ENCODE measurements at regions not wholly inside any gene's neighbourhood (a gene's known extent, or its start where the extent isn't known, plus 50 kb on each side); places are given as distances from the start of the nearest gene placed in this dataset.

DNA sequence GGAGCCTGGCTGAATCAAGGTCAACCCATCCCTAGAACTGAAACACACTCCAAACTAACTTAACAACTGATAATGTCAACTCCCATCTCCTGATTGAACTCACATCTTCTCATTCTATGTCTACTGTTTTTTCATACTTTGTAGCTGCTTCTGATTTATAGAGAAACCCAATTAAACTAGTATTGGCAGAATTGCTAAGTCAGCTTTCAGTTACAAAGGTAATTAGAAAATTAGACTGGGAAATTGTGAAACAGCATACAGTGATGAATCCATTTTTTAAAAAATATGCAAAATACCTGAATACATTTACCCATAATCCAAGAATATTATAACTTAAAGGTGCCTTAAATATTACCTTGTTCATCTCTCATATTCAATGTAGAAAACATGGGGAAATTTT lies 535.2 kb upstream of the CLINT1 start:
- Mint-ChIP-seq H3K27me3 (no peaks in the 10 kb centered on the region), H3K27ac (no peak overlapping the region), H3K36me3 (ENCODE audit: low read depth) (no peaks in the 10 kb centered on the region), H3K4me3 (no peak overlapping the region), H3K4me1 (ENCODE audit: low read depth) (peaks cover 9% of the 10 kb centered on the region), H3K9me3 (no peaks in the 10 kb centered on the region)

DNA sequence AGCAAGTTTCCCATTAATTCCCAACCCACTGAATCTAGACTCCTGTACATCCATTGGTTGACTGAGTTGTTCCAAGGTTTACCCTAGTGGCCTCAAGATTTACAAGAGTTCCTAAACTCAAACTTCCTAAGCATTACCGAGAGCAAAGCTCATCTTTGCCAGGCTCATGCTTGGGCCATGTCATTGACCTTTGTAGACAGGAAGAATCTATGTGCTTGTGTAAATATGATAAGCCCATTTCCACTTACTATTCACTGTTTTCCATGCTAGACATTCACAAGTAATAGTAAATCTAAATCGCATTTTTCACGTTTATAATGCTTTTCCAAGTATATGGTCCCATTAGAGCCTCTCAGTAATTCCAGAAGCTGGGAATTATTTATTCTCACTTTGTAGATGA lies 534.5 kb upstream of the CLINT1 start:
- Mint-ChIP-seq H3K27me3 (no peaks in the 10 kb centered on the region), H3K4me1 (ENCODE audit: low read depth) (peaks cover 9% of the 10 kb centered on the region), H3K36me3 (ENCODE audit: low read depth) (no peaks in the 10 kb centered on the region), H3K4me3 (no peak overlapping the region), H3K27ac (no peak overlapping the region), H3K9me3 (no peaks in the 10 kb centered on the region)

- Mint-ChIP-seq H3K27me3 (no peaks in the 10 kb centered on the region), H3K9me3 (no peaks in the 10 kb centered on the region), H3K4me3 (no peak overlapping the region), H3K4me1 (ENCODE audit: low read depth) (peaks cover 3% of the 10 kb centered on the region), H3K27ac (no peak overlapping the region), H3K36me3 (ENCODE audit: low read depth) (no peaks in the 10 kb centered on the region)
These were observed 533.8 kb upstream of the CLINT1 start for GRCh38 chr5:158392753-158393152.

- Mint-ChIP-seq H3K36me3 (ENCODE audit: low read depth) (no peaks in the 10 kb centered on the region), H3K4me3 (no peak overlapping the region), H3K27me3 (no peaks in the 10 kb centered on the region), H3K9me3 (peaks cover 4% of the 10 kb centered on the region), H3K27ac (no peak overlapping the region), H3K4me1 (ENCODE audit: low read depth) (peaks cover 3% of the 10 kb centered on the region)
These were observed 531.6 kb upstream of the CLINT1 start for GRCh38 chr5:158390577-158390976.

GRCh38 chr5:158389786-158390185 lies 530.8 kb upstream of the CLINT1 start:
- no peak overlapping the region for H3K4me3 Mint-ChIP-seq
- no peaks in the 10 kb centered on the region for H3K36me3 Mint-ChIP-seq (ENCODE audit: low read depth)
- H3K9me3 Mint-ChIP-seq: peaks cover 4% of the 10 kb centered on the region
- no peak overlapping the region for H3K27ac Mint-ChIP-seq
- H3K4me1 Mint-ChIP-seq (ENCODE audit: low read depth): peaks cover 9% of the 10 kb centered on the region
- H3K27me3 Mint-ChIP-seq: no peaks in the 10 kb centered on the region

DNA sequence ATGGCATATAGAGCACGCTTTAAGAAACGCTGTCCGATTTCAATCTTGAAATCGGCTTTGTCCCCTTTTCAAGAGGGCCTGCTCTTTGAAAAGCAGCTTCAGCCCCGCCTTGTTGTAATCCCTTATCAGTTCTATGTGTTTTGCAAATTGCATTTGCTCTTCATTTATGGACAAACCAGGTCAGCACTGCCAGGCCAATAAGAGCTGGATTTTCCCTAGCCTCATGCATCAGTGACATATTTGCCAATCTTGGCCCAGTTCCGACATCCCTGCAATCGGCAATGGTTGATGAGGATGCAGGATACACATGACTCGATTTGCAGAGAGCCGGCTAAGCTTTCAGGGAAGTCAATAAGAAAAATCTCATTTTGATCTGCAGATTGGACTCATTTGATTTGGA lies 529.1 kb upstream of the CLINT1 start:
- Mint-ChIP-seq H3K4me3 (no peak overlapping the region), H3K36me3 (ENCODE audit: low read depth) (no peaks in the 10 kb centered on the region), H3K27me3 (no peaks in the 10 kb centered on the region)

DNA sequence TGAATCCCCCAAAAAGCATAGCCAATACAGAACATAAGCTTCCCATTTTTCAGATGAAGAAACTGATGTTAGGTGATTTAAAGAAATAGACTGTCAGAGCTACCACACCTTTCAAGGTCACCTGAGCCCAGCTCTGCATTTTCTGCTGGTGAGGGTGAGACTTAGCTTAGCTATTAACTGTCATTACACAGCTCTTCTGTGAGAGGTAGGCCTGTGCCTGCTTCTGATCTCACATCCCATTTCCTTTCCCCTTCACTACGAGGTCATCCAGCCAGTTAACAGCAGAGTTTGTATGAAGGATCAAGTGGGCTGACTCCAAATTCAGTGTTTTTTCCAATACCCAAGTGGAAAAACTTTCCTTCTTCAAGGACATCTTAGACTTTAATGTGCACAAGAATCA lies 528.6 kb upstream of the CLINT1 start:
- Mint-ChIP-seq H3K27ac (no peak overlapping the region), H3K9me3 (peaks cover 4% of the 10 kb centered on the region), H3K27me3 (no peaks in the 10 kb centered on the region), H3K36me3 (ENCODE audit: low read depth) (no peaks in the 10 kb centered on the region), H3K4me1 (ENCODE audit: low read depth) (peaks cover 14% of the 10 kb centered on the region), H3K4me3 (no peak overlapping the region)

More for the DNA sequence above, 529.1 kb upstream of the CLINT1 start:
- Mint-ChIP-seq H3K9me3 (peaks cover 4% of the 10 kb centered on the region), H3K27ac (no peak overlapping the region), H3K4me1 (ENCODE audit: low read depth) (peaks cover 14% of the 10 kb centered on the region)

DNA sequence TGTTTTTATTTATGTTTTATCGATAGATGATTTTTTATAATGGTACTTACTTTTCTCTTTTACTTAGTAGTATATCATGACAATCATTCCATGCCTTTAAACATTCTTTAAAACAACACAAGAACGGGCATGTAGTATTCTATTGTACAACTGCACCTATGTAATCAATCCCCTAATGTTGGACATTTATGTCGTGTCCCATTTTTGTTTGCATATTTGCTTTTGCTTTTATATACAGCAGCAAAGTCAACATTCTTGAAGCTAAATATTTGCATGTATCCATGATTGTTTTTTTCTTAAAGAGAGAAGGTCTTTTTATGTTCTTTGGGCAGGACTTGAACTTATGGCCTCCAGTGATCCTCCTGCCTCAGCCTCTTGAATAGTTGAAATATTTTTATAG lies 527.0 kb upstream of the CLINT1 start:
- Mint-ChIP-seq H3K4me1 (ENCODE audit: low read depth) (peaks cover 14% of the 10 kb centered on the region), H3K27me3 (peaks cover 3% of the 10 kb centered on the region), H3K4me3 (no peak overlapping the region), H3K9me3 (peaks cover 4% of the 10 kb centered on the region), H3K27ac (no peak overlapping the region), H3K36me3 (ENCODE audit: low read depth) (no peaks in the 10 kb centered on the region)

DNA sequence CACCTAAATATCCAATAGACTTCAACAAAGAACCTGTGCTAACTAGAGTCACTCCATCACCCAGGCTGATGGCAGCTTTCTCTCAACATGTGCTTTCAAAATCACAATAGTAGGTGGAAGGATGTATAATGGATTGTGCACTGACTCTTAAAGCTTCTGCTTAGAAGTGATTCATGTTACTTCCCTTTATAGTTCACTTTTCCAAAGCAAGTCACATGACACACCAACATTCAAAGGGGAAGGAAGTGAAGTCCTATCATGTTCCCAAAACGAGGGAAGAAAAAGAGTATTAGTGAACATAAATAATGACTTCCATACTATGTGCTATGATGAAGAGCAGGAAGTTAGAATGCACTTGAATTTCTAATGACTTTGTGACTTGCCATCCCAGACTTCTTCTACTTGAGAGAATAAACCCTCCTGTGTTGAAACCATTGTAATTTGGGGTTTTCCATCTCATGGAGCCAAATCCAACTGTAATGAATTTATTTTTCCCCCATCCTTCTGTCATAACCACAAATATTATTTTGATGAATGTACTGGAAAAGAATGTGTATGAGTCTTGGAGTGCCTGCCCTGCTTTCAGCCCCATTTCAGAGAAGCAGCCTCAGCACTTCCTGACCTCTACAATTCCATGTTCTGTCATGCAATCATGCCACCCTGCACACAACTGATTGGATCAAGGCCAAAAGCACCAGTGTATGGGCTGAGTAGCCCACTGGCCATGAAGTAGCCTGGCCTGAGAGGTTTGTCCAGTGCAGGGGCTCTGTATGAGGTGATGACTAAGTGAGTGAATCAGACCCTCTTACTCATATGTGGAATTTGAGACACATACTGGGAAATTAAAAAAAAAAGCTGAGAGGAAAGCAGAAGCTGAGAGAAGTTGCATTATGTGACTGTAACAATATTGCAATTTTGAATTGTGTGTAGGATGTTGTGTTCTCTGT lies 525.9 kb upstream of the CLINT1 start:
- Mint-ChIP-seq H3K9me3 (peaks cover 4% of the 10 kb centered on the region), H3K27me3 (peaks cover 3% of the 10 kb centered on the region), H3K36me3 (ENCODE audit: low read depth) (no peaks in the 10 kb centered on the region), H3K4me1 (ENCODE audit: low read depth) (peaks cover 11% of the 10 kb centered on the region), H3K4me3 (no peak overlapping the region), H3K27ac (peak overlapping the region; percentile 4)

GRCh38 chr5:158383486-158383885 lies 524.5 kb upstream of the CLINT1 start:
- H3K27me3 Mint-ChIP-seq: peaks cover 3% of the 10 kb centered on the region
- peaks cover 11% of the 10 kb centered on the region for H3K4me1 Mint-ChIP-seq (ENCODE audit: low read depth)
- no peaks in the 10 kb centered on the region for H3K36me3 Mint-ChIP-seq (ENCODE audit: low read depth)
- H3K4me3 Mint-ChIP-seq: no peak overlapping the region
- no peak overlapping the region for H3K27ac Mint-ChIP-seq
- H3K9me3 Mint-ChIP-seq: peaks cover 4% of the 10 kb centered on the region

DNA sequence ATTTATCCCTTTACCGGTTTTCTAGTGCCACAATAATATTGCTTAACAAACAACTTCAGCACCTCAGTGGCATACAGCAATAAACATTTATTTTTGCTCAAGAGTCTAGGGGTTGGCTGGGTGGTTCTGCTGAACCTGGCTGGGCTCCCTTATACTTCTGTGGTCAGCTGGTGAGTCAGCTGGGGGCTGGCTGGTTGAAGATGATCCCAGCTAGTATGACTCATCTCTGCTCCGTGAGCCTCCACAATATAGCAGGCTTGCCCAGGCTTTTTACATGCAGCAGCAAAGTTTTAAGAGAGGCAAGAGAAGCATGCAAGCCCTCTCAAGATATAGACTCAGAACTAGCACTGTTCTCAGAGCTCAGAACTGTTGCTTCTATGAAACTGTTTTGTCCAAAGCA lies 523.5 kb upstream of the CLINT1 start:
- Mint-ChIP-seq H3K27me3 (peaks cover 3% of the 10 kb centered on the region), H3K36me3 (ENCODE audit: low read depth) (no peaks in the 10 kb centered on the region), H3K9me3 (peaks cover 7% of the 10 kb centered on the region), H3K27ac (no peak overlapping the region), H3K4me1 (ENCODE audit: low read depth) (peaks cover 11% of the 10 kb centered on the region), H3K4me3 (no peak overlapping the region)

- Mint-ChIP-seq H3K27me3 (peaks cover 3% of the 10 kb centered on the region), H3K4me3 (no peak overlapping the region), H3K9me3 (peaks cover 8% of the 10 kb centered on the region), H3K4me1 (ENCODE audit: low read depth) (peaks cover 11% of the 10 kb centered on the region), H3K27ac (no peak overlapping the region), H3K36me3 (ENCODE audit: low read depth) (no peaks in the 10 kb centered on the region)
These were observed 522.7 kb upstream of the CLINT1 start for GRCh38 chr5:158381614-158382160.

GRCh38 chr5:158380661-158381060 lies 521.7 kb upstream of the CLINT1 start:
- Mint-ChIP-seq H3K27me3 (peaks cover 3% of the 10 kb centered on the region), H3K36me3 (ENCODE audit: low read depth) (no peaks in the 10 kb centered on the region), H3K4me3 (no peak overlapping the region), H3K4me1 (ENCODE audit: low read depth) (peaks cover 11% of the 10 kb centered on the region), H3K9me3 (peaks cover 3% of the 10 kb centered on the region), H3K27ac (no peak overlapping the region)

- no peaks in the 10 kb centered on the region for H3K36me3 Mint-ChIP-seq (ENCODE audit: low read depth)
- no peak overlapping the region for H3K4me3 Mint-ChIP-seq
- H3K9me3 Mint-ChIP-seq: peaks cover 3% of the 10 kb centered on the region
- no peak overlapping the region for H3K27ac Mint-ChIP-seq
- peaks cover 3% of the 10 kb centered on the region for H3K27me3 Mint-ChIP-seq
- no peaks in the 10 kb centered on the region for H3K4me1 Mint-ChIP-seq (ENCODE audit: low read depth)
These were observed 520.0 kb upstream of the CLINT1 start for GRCh38 chr5:158378931-158379330.

DNA sequence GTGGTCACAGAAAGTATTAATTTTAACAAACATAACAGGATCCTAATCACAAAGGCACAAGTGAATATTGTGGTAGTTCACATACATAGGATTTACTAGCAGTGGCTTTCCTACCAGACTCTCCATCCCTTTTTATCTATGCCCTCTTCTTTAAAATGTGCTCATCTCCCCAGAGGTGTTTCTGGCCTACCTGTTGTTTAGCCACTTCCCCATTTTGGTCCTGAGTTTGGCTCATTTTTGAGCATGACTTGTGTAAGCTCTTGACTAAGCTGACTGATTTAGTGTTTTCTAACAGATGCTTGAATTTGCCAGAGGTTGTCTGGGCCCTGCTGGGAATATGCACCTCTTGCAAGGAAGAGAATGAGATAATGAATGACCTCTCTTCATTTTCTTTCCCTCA lies 517.7 kb upstream of the CLINT1 start:
- peaks cover 6% of the 10 kb centered on the region for H3K9me3 Mint-ChIP-seq
- H3K36me3 Mint-ChIP-seq (ENCODE audit: low read depth): no peaks in the 10 kb centered on the region
- H3K27ac Mint-ChIP-seq: no peak overlapping the region
- no peaks in the 10 kb centered on the region for H3K4me1 Mint-ChIP-seq (ENCODE audit: low read depth)
- H3K4me3 Mint-ChIP-seq: no peak overlapping the region
- peaks cover 1% of the 10 kb centered on the region for H3K27me3 Mint-ChIP-seq

Data from stimulated activated naive CD8-positive, alpha-beta T cell treated with anti-CD3 and anti-CD28 coated beads, Interleukin-15, Interleukin-2, amounts not matched to agents 100 ng/mL and 50 ng/mL, for 24 hours (primary cell).